H1 (cell line): ENCODE measurements at regions not wholly inside any gene's neighbourhood (a gene's known extent, or its start where the extent isn't known, plus 50 kb on each side); places are given as distances from the start of the nearest gene placed in this dataset.

Source experiments
- ASH2L ChIP-seq: fragments of 200-600, 300-600 bp; sonication (generic); IDR thresholded peaks from one replicate; pipeline ENCODE4 v1.7.1; 2017; ENCODE audit warnings: low read length
- CTCF ChIP-seq, 3 experiments: IDR thresholded peaks; 1 replicate in 2 of 3; 2 replicates in 1 of 3; pipeline versions ENCODE4 v1.5.1 to v1.6.1; 2011; ENCODE audit warnings: low read length in 3 of 3, mild to moderate bottlenecking in 3 of 3, inconsistent platforms in 2 of 3, low read depth in 1 of 3, moderate library complexity in 1 of 3; ENCODE audit not compliant: insufficient read depth in 1 of 3; ENCODE audit errors: control extremely low read depth in 1 of 3
- EGR1 ChIP-seq: IDR thresholded peaks from 2 replicates; pipeline ENCODE4 v1.6.1; 2011; ENCODE audit warnings: low read depth, low read length, borderline replicate concordance
- GTF2F1 ChIP-seq: IDR thresholded peaks from 2 replicates; pipeline ENCODE4 v1.6.1; 2012; ENCODE audit warnings: low read depth, low read length, improper control_type of control experiment, borderline replicate concordance
- POU5F1 ChIP-seq: IDR thresholded peaks from 2 replicates; pipeline ENCODE4 v1.6.1; 2011; ENCODE audit warnings: low read depth, mild to moderate bottlenecking, low read length, moderate library complexity
- SUZ12 ChIP-seq: fragments of 200-600 bp; sonication (generic); IDR thresholded peaks from 2 replicates; pipeline ENCODE4 v1.6.1; 2012; ENCODE audit warnings: mild to moderate bottlenecking, inconsistent platforms, low read length, moderate library complexity, mixed read lengths
- TAF1 ChIP-seq: IDR thresholded peaks from 2 replicates; pipeline ENCODE4 v1.6.1; 2011; ENCODE audit warnings: mild to moderate bottlenecking, low read depth, low read length
- YY1 ChIP-seq: IDR thresholded peaks from 2 replicates; pipeline ENCODE4 v1.6.1; 2011; ENCODE audit warnings: low read depth, mild to moderate bottlenecking, low read length

- TF ChIP-seq CTCF (IDR thresholded peaks at IDR 0.05; ENCODE audit: control extremely low read depth in 1 of 3, insufficient read depth in 1 of 3, low read depth in 1 of 3, low read length in 3 of 3) (no peak), YY1 (no peak), EGR1 (no peak), SUZ12 (no peak), TAF1 (no peak), ASH2L (no peak), POU5F1 (no peak), GTF2F1 (no peak)
- TF ChIP-seq, all 59 proteins: peak for 0
Observed at GRCh38 chr14:71331403-71331802, 424.1 kb downstream of the PCNX1 start (continued).
